ENCODE measurements at regions not wholly inside any gene's neighbourhood (a gene's known extent, or its start where the extent isn't known, plus 50 kb on each side); places are given as distances from the start of the nearest gene placed in this dataset.
"Not testable (repeated sequence)": the region's sequence is repeated elsewhere in the genome, so short reads cannot be mapped to it uniquely, and the experiment has no call there.

GRCh38 chr12:60498656-60499055 lies 902.8 kb downstream of the SLC16A7 start:
- DNase-seq (ENCODE audit: low read depth in 2 of 2): no peak

- DNase-seq (ENCODE audit: low read depth in 2 of 2): no peak
These were observed 905.4 kb downstream of the SLC16A7 start for GRCh38 chr12:60501124-60501729.

- DNase-seq (ENCODE audit: low read depth in 2 of 2): no peak
These were observed 927.0 kb downstream of the SLC16A7 start for GRCh38 chr12:60522684-60523400.

DNA sequence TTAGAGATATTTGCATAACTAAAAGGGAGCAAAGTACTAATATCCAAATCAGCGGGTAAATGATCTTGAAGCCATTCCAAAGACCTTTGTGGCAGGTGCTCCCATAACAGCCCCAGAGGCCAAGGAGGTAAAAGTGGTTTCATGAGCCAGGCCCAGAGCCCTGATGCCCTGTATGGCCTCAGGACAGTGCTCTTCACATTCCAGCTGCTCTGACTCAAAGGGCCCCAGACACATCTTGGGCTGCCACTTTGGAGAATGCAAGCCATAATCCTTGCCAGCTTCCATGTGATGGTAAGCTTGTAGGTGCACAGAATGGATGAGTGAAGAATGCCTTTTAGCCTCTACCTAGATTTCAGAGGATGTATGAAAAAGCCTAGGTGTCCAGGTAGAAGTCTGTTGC lies 933.4 kb downstream of the SLC16A7 start:
- DNase-seq (ENCODE audit: low read depth in 2 of 2): no peak

DNA sequence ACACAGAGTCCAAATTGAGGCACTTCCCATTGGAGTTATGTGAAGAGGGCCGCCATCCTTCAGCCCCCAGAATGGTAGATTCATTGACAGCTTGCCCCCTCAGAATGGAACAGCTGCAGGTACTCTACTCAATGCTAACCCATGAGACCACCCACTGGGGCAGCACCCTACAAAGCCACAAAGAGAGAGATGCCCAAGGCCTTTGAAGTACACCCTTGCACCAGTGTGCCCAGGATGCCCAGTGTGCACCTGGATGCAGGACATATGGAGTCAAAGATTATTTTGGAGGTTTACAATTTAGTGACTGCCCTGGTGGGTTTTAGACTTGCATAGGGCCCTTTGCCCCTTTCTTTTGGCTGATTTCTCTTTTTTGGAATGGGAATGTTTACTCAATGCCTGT lies 933.9 kb downstream of the SLC16A7 start:
- no peak for DNase-seq (ENCODE audit: low read depth in 2 of 2)

GRCh38 chr12:60535363-60535762 lies 939.5 kb downstream of the SLC16A7 start:
- DNase-seq (ENCODE audit: low read depth in 2 of 2): no peak

DNA sequence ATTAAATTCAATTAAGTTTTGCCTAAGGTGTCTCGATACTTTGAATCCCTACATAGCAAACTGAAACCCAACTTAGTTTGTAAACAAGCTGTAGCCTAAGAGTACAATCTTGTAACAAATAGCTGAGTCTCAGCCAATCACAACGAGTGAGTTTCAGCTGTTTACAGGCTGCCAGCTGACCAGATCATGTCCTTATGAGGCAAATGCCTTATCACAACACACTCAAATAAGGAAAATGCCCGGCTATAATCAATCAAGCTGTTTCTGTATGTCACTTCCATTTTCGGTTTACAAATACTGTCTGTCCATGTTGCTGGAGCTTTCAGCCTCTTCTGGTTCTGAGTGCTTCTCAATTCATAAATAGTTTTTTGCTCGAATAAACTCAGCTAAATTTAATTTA lies 943.8 kb downstream of the SLC16A7 start:
- no peak for DNase-seq (ENCODE audit: low read depth in 2 of 2)

DNA sequence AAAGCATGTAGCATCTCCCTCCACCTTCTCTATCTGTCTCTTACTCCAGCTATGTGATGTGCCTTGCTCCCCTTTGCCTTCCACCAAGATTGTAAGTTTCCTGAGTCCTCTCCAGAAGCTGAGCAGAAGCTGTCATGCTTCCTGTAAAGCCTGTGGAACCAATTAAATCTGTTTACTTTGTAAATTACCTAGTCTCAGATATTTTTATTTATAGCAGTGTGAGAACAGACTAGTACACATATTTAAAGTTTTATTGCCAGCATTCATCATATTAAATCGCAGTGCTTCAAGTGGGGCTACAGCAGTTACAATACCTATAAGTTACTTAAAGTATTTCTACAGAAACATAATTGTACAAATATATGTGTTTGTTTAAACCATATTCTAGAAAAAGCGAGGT lies 973.1 kb downstream of the SLC16A7 start:
- DNase-seq (ENCODE audit: low read depth in 2 of 2): no peak

DNA sequence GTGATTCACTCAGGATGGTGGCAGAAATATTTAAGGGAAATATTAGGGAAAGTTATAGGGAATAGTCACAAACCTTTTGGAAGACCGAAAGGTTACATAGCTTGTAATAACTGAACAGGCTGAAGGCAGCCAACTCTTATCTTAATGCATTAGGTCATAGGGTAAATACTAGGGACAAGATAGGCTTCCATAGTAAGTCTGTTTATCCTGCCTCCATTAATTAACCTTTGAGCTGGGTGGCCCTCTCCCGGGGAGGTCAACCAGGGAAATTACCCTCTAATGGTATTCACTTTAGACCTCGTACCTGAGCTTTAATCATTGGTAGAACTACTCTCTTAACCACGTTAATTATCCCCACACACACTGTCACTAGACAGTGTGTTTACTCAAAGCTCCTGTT lies 981.8 kb downstream of the SLC16A7 start:
- DNase-seq (ENCODE audit: low read depth in 2 of 2): no peak

- not testable (repeated sequence) for DNase-seq (ENCODE audit: low read depth in 2 of 2)
These were observed 991.8 kb downstream of the SLC16A7 start for GRCh38 chr12:60587664-60588063.

DNA sequence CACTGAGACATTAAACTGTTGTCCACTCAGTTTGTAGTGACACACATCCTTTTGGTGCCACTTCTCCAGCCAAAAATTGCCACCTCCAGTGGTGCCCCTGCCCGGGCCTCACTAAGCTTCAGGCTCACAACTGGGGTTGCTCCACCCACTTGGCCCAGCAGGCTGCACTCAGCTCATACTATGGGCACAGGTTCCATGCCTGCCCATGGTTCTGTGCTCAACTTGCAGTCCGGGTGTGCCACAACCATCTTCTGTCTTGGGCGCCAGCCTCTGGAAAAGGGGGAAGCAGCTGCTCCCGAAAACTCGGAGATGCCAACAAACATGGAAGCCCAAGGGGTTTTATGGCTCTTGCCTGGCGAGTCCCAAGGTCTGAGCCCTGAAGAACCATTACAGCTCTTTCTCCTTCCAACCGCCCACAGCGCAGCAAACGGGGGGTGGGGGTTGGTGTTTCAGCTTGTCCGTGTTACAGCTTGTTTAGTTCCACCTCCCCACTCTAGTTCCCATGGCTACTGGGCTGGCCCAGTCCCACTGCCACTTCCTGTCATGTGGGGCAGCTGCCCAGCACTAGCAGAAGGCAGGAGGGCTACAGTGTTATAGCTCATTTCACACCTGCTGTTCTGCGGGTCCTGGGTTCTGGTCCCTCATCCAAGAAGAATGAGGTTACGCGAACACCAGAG lies 998.3 kb downstream of the SLC16A7 start:
- no peak for DNase-seq (ENCODE audit: low read depth in 2 of 2)

GRCh38 chr12:60602601-60603000 lies 1006.8 kb downstream of the SLC16A7 start:
- DNase-seq (ENCODE audit: low read depth in 2 of 2): no peak

DNA sequence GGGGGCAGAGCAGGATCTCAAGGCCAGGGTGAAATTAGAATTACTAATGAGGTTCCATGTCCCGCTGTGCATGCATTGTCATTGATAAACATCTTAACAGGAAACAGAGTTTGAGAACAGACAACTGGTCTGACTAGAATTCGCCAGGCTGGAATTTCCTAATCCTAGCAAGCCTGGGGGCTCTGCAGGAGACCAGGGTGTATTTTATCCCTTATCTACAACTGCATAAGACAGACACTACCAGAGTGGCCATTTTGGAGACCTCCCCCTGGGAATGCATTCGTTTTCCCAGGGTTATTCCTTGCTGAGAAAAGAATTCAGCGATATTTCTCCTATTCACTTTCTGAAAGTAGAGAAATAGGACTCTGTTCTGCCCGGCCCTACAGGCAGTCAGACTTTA lies 1007.6 kb downstream of the SLC16A7 start:
- not testable (repeated sequence) for DNase-seq (ENCODE audit: low read depth in 2 of 2)

- DNase-seq (ENCODE audit: low read depth in 2 of 2): no peak
These were observed 1020.6 kb downstream of the SLC16A7 start for GRCh38 chr12:60616400-60616799.

DNA sequence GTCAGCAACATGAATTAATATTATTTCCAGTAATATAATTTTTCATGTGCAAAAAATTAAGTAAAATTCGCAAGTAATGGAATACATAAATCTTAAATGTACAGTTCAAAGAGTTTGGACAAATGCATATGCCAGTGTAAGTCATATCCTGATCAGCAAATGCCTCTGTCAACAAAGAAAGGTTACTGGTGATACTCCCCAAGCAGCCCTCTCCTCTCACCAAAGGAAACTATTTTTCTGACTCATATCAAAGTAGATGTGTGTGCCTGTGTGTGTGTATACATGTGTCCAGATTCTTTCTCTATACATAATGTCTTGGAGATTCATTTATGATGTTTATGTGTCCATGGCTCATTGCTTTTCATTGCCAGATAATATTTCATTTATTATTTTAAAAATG lies 1035.0 kb downstream of the SLC16A7 start:
- no peak for DNase-seq (ENCODE audit: low read depth in 2 of 2)

- DNase-seq (ENCODE audit: low read depth in 2 of 2): no peak
These were observed 1048.2 kb downstream of the SLC16A7 start for GRCh38 chr12:60644076-60644475.

DNA sequence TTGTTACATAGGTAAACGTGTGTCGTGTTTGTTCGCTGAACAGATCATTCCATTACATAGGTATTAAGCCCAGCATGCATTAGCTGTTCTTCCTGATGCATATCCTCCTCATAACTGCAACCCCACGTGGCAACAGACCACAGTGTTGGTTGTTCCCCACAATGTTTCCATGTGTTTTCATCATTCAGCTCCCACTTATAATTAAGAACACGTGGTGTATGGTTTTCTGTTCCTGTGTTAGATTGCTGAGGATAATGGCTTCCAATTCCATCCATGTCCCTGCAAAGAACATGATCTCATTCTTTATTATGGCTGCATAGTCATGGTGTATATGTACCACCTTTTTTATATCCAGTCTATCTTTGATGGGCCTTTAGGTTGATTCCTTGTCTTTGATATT lies 1071.1 kb downstream of the SLC16A7 start:
- DNase-seq (ENCODE audit: low read depth in 2 of 2): no peak

- no peak for DNase-seq (ENCODE audit: low read depth in 2 of 2)
These were observed 1077.1 kb downstream of the SLC16A7 start for GRCh38 chr12:60672949-60673348.

DNA sequence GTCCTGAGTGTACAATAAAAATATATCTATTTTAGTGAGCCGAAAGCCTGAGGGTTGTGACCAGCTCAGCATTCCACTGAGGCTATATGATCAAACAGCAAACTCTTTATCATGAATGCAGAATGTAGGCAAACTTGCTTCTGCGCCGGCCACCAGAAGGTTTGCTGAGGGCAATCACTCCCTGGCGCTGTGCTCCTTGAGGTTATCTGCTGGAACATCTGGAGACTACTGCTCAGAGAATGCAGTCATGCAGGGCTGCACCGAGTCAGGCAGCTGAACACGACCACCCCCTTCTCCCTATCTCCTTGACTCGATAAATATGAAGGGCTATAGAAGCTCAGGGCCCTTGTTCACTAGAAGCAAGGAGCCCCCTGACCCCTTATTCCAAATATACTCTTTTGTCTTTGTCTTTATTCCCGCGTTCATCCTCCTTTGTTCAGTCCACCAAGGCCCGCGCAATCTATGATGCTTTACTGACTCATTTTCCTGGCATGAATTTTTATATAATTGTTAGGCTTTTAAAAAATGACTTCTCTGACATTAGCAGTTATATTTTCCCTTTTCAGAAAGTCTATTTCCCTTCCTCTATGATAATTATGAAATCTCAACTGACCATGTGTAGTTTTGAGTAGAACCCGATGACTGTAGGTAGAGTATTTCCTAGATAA lies 1089.3 kb downstream of the SLC16A7 start:
- no peak for DNase-seq (ENCODE audit: low read depth in 2 of 2)

GRCh38 chr12:60689137-60689536 lies 1093.3 kb downstream of the SLC16A7 start:
- DNase-seq (ENCODE audit: low read depth in 2 of 2): no peak

DNA sequence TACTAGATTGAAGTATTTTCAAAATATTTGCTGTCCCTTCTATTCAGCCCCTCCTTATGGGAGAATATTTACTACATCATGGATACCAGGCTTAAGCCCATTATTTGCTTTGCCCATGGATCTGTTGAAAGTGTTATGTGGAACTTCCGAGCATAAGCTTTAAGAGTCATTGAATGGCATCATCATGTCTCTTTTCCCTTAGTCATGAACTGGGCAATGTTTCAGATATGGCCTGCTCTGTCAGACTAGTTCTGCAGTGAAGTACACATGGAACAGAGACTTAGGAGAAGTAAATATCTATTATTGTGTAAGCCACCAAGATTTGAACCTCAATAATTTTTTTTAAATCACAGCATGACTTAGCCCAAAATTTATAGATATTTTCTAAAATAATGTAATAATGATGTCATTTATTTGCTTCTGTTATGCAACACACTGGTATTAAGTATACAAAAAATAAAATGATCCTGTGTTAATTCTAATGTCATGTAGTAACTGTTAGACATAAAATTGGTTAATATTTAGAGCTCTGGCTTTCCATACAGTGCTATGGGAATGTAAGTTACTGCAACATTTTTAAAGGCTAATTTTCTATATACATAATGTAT lies 1097.3 kb downstream of the SLC16A7 start:
- DNase-seq (ENCODE audit: low read depth in 2 of 2): no peak
